KBM-7 (cell line): ENCODE measurements at regions not wholly inside any gene's neighbourhood (a gene's known extent, or its start where the extent isn't known, plus 50 kb on each side); places are given as distances from the start of the nearest gene placed in this dataset.
"Not testable (repeated sequence)": the region's sequence is repeated elsewhere in the genome, so short reads cannot be mapped to it uniquely, and the experiment has no call there.

ENCODE experiments used
- DNase-seq: peaks from one replicate; pipeline ENCODE4 v3.0.0-alpha.2; 2015
- in situ Hi-C: fragments of 300-500 bp; cut with MboI; formaldehyde crosslinking; loops from 2 replicates; pipeline ENCODE4 v1.14.3; 2020; ENCODE audit warnings: low sequenced_read_pairs, low pct_unique_long_range_greater_than_20kb, mixed read lengths

DNA sequence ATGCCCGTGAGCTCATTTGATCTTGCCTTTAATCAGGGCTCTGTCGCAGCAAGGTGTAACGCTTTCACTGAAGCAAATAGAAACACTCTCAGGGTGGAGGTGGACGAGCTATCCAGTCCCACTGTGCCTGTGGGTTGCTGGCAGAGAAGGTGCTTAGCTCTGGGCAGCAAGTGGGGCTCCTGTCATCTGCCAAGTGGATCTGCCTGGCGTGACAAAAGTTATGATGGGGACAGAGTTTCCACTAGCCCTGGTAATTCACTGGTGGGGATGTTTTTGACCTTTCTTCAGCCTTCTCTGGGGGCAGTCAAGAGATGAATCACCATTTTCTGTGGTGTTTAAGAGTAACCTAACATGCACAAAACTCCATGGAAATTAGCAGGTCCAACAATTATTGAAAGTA, 71.3 kb upstream of the EDEM3 start:
- in situ Hi-C loops = no loop called here

DNA sequence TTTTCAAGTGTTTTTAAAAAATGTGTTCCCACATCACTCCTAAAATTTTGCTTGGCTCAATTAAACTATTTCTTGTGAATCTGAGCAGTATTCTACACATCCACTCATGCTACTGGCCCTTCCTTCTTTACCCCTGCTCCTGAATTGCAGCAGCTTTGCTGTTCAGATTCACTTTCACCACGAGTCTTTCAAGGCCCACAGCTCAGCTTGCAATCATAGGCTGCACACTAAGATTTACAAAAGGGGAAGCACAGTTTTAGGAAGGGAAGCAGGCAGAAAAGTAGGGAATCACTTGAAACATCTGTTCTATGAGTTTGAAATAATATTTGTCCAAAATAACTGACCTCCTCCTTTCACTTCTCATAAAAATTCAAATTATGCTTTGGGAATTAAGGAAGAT, 70.9 kb upstream of the EDEM3 start:
- peak; percentile 59 for DNase-seq
- in situ Hi-C loops = no loop called here

More for the DNA sequence above, 71.3 kb upstream of the EDEM3 start:
- DNase-seq = no peak

DNA sequence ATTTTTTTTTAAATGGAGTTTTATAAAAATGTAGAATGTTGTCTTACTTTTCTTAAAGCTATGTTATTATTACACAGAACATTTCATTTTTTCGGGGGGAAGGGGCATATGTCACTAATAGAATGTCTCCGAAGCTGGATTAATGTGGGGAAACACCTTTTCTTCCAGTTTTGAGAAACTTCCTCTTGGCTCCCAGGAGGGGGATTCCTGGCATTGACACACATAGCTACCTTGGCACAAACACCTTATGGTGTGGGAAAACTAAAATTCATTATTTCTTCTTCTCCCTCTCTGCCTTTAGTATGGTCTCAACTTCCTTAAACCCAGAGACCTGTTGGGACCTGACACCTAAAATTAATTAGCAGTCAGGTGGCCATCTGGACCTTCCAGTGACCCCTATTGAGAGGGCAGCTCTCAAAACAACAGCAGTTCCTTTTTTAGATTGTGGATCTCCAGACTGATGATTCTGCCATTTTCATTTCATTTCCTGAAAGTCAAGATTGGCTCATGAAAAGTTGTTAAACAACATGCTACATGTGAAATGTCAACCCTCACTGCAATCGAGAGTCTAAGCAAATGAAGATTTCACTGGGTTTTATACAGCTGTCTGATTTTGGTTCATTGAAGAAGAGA, 70.1 kb upstream of the EDEM3 start:
- in situ Hi-C loops = no loop called here

DNA sequence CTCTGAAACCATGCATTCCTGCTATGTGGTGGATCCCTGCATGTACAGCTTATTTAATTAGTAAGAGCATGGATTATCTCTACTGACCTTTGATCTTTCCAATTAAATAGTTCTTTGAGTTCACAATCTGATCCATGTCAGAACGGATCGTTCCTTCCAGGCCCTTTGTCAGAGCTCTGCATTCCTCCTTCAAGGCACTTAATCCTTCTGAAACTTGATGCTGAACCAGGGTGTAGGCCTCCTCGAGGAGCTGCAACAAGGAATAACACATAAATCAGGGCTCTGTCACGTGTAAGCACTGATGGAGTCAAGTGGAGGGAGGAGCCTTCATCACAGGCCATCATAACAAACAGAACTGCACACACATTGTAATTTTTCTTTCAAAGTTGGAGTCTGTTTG, 68.4 kb upstream of the EDEM3 start:
- in situ Hi-C loops = no loop called here
- no peak for DNase-seq

More for the DNA sequence above, 70.1 kb upstream of the EDEM3 start:
- DNase-seq = peak; percentile 12

DNA sequence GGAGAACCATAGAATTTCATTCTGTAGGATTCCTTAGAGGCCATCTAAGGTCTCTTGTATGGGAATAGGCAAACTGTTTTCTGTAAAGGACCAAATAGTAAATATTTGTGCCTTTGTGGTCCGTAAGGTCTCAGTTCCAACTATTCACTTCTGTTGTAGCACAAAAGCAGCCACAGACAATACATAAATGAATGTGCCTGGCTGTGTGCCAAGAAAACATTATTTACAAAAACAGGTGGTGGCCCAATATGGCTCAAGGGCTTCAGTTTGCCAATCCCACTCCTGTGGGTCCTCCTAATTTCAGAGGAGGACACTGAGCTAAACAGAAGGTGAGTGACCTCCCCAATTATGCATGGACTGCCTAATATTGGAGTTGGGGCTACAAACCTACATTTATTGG, 67.6 kb upstream of the EDEM3 start:
- DNase-seq = no peak
- in situ Hi-C loops = no loop called here

DNA sequence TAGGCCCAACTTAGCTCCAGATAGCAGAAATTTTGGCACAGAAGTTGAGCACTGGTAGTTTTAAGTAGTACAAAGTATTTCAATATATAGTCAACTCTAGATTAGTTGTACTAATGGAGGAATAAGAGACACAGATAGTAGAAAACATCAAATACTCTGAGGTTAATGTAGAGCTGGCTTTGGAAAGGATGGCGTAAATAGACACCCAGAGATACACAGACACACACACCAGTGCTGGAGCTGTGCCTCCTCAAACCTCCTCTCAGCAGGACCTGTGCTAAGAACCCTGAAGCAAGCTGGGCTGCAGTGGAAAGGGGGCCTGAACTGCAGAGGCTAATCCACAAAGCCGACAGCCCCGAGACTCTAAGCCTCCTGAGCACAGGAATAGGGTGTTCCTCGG, 67.0 kb upstream of the EDEM3 start:
- DNase-seq = no peak
- in situ Hi-C loops = no loop called here

DNA sequence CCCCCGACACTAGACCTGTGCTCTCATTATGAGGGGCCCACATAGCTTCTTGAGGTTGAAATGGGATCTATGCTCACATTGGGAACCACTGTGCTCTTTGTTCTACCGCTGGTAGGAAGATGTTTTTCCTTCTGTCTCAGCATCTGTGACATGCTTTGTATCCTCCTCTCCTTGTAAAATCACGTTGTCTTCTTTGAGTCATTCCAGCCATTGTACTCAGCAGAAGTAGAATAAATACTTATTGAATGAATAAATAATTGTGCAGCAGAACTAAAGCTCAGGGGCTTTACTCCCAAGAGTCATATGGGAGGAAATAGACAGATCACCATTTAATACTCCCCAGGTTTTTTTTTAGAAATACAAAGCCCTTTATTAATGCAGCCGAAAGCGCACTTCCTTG, 66.3 kb upstream of the EDEM3 start:
- in situ Hi-C loops = no loop called here
- DNase-seq = no peak

DNA sequence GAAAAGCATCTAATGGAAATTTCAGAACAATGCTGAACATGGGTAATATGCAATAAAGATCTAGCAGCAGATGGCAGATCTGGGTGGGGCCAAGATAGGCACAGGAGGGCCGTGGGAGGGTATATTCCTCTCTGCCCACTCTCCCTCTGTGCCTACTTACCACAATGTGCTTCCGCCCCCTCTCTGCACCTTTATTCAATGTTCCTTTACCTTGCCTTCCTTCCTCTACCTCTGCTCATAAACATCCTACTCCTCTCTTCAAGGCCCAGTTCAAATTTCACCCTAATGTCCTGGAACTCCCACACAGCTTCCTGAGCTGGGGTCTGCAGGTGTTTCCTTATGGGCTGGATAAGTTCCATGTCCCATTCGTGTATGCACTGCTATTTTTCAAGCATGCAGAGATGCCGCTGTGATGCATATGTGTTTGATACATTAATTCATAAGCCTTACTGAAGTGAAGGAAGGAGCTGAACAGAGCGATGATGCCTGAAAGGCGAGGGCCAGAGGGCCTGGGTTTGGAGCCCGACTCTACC, 65.6 kb upstream of the EDEM3 start:
- peak; percentile 19 for DNase-seq
- in situ Hi-C loops = no loop called here

DNA sequence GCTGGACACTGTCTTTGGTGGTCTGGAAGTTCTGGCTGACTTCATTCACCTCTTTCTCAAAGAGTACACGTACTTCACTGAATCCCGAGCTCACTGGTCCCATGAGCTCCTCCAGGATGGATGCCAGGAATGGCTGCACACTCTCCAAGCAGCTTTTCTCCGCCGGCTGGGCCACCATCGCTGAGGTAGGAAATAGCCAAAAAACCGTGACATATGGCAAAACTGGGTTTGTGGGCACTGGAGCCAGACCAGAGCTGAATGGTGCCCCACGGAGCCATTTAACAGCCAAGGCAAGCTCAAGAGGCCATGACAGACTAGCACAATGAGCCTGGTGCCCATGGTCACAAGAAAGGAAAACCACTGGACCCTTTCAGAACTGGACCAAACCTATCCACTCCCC, 64.0 kb upstream of the EDEM3 start:
- no peak for DNase-seq
- in situ Hi-C loops = no loop called here

DNA sequence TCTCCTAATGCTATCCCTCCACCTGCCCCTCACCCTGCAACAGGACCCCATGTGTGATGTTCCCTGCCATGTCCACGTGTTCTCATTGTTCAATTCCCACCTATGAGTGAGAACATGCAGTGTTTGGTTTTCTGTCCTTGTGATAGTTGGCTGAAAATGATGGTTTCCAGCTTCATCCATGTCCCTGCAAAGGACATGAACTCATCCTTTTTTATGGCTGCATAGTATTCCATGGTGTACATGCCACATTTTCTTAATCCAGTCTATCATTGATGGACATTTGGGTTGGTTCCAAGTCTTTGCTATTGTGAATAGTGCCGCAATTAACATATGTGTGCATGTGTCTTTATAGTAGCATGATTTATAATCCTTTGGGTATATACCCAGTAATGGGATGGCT, 62.3 kb upstream of the EDEM3 start:
- in situ Hi-C loops = not testable (repeated sequence)

DNA sequence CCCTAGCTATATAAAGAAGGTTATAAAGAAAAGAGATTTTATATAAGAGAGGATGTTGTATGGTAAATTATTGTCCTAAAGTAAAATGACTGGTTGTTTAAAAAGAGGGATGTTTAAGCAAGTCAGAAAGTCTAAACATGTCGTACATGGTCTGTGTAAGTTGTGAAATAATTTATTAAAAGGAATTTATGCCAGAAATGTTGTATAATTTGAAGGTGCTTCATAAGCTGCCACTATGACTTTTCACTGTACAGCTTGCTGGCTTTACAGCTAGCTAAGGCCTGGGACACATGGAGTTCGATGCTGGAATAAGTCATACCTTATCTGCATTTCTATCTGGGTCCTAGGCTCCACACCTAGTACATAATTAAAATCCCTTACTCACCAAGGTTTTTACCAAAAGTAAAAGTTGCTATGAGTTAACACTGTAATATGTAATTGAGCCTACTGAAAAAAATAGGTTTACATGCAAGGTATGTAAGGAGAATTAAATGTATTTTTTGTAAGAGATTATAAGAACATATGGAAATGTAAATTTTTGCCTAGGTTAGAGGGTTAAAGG, 59.0 kb upstream of the EDEM3 start:
- no peak for DNase-seq
- in situ Hi-C loops = no loop called here

More for the DNA sequence above, 62.3 kb upstream of the EDEM3 start:
- DNase-seq = not testable (repeated sequence)

DNA sequence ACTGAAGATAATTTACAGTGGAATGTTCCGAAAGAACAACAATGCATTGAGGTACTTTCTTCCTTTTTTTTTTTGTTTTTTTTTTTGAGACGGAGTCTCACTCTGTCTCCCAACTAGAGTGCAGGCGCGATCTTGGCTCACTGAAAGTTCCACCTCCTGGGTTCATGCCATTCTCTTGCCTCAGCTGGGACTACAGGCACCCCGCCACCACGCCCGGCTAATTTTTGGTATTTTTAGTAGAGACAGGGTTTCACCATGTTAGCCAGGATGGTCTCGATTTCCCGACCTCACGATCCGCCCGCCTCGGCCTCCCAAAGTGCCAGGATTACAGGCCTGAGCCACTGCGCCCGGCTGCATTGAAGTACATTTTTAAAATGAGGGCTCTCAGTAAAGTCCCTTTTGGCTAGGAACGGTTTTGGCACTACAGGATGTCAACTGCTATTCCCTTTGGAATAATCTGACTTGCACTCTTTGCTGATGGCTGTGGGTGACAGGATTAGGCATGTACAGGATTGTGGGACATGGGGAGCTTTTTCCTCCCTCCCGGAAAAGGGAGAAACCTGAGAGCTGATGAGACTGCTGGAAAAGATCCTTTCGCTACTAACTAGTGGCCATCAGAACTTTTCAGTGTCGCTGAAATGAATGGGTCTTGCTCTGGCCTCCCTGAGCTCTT, 56.9 kb upstream of the EDEM3 start:
- DNase-seq = no peak
- in situ Hi-C loops = no loop called here

DNA sequence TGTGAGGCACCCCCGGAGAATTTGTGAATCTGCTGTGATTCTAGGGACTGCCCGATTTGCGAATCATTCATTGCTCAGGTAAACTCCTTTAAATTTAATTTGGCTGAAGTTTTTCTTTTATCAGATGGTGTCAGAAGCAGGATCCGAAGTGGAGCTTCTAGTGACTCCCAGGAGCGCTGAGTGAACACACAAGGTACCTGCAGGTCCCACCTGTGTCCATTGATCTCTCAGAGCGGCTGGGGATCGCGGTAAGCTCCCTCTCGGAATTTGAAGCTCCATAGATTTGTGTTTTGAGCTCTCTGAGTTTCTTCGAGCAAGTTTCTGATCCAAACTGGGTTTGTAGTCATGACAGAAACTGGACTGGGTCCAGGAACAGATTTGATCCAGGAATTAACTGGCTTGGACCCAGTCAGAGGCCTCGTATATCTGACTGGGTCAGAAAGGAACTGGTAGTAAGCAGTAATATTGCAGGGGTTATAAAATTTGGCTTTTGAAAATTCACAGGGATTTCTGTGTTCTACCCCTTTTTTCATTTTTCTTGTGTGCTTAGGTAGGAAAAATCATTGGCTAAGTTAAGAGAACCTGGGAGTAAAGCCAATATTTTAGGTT, 56.2 kb upstream of the EDEM3 start:
- DNase-seq = no peak

DNA sequence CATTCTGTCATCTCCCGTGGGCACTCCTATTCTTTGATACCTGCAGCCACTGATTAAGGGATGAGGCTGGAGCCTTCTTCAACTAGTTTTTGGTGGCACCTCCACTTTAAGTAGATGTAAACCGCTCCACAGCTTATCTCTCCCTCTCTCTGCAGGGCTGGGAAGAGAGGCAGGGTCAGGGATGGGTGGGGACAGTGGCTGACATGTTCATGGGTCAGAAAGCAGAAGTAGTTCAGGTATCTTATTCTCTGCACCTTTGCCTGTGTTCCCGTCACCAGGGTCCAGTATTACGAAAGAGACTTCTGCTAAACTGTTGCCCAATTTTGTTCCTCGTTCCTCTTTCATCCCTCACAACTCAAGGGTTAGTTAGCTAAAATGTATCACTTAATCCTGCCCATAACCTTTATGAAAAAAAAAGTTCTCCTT, 51.7 kb upstream of the EDEM3 start:
- in situ Hi-C loops = no loop called here

More for the DNA sequence above, 56.2 kb upstream of the EDEM3 start:
- in situ Hi-C loops = no loop called here

DNA sequence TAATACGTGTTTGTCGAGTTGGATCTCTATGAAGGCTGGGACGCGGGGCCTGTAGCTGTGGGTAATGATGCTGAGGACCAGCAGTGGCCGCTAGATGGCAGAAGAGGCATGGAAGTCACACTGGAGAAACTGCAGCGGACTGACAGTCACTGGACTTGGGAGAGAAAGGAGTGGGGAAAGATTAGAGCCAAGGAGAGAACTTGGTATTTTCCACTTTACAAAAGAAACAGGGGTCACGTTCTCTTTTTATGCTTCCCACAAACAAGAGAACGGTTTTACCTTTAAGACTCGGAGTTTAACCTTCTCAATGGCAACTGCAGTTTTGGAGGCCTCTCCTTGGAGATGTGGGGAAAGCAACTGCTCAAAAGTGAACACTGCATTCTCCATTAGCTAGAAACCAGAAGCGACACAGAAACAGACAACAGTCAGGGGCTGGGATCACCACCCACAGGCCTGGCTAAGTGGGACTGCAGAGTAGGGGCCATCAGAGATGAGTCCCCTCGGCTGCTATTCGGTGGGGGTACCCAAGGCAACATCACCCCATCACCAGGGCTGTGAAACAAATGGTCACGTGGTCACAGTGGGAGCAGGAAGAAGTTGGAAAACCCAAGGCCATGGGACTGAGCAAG, 51.1 kb upstream of the EDEM3 start:
- in situ Hi-C loops = no loop called here
- peak; percentile 91 for DNase-seq

More for the DNA sequence above, 51.7 kb upstream of the EDEM3 start:
- peak; percentile 80 for DNase-seq
